Panc1 (cell line): ENCODE measurements at regions not wholly inside any gene's neighbourhood (a gene's known extent, or its start where the extent isn't known, plus 50 kb on each side); places are given as distances from the start of the nearest gene placed in this dataset.

Source experiments
- ATAC-seq: fragments of 200-7000 bp; cut with Tn5 transposase; 2 replicates; pipeline ENCODE4 v1.9.1; 2020; ENCODE audit warnings: mild to moderate bottlenecking, moderate library complexity
- BruUV-seq: library from RNA; stranded (reverse); fragments of 400-500 nt; replicated peaks from 2 replicates; lab custom pipeline; 2021; lab: Mats Ljungman, UMichigan
- CTCF ChIA-PET: fragments of 300-600 bp; sonication (Branson Sonifier 250); formaldehyde crosslinking; loops from one replicate; lab custom pipeline; 2022; ENCODE audit warnings: antibody characterized with exemption; lab: Charles Lee
- POLR2A ChIA-PET: fragments of 300-600 bp; sonication (Branson Sonifier 250); formaldehyde crosslinking; loops from one replicate; lab custom pipeline; 2022; ENCODE audit warnings: antibody characterized with exemption; lab: Charles Lee
- DNase-seq: peaks from one replicate; pipeline ENCODE4 v3.0.0-alpha.2; 2010; ENCODE audit warnings: low read depth, low spot score
- H3K27ac ChIP-seq: 2 replicates; pipeline ENCODE4 v1.5.1; 2011; ENCODE audit warnings: mild to moderate bottlenecking, low read length, inconsistent platforms
- H3K27me3 ChIP-seq: fragments of 200-500 bp; sonication (Bioruptor generic); 2 replicates; pipeline ENCODE4 v1.6.0; 2014; ENCODE audit warnings: low read length, inconsistent platforms; ENCODE audit not compliant: control insufficient read depth, insufficient read depth
- H3K36me3 ChIP-seq: fragments of 200-500 bp; sonication (Bioruptor generic); 2 replicates; pipeline ENCODE4 v1.5.1; 2014; ENCODE audit warnings: inconsistent platforms, mild to moderate bottlenecking, low read length, moderate library complexity; ENCODE audit not compliant: control insufficient read depth, insufficient read depth
- H3K4me1 ChIP-seq: 2 replicates; pipeline ENCODE4 v1.5.1; 2011; ENCODE audit warnings: inconsistent platforms, mild to moderate bottlenecking, low read length, moderate library complexity; ENCODE audit not compliant: control insufficient read depth, insufficient read depth
- H3K4me3 ChIP-seq, 2 experiments: 2 replicates each; pipeline ENCODE4 v1.5.1; 2011 to 2012; ENCODE audit warnings: low read depth in 2 of 2, low read length in 2 of 2, mild to moderate bottlenecking in 2 of 2, inconsistent platforms in 1 of 2, moderate library complexity in 1 of 2
- H3K9me3 ChIP-seq: fragments of 200-500 bp; sonication (Bioruptor generic); 2 replicates; pipeline ENCODE4 v1.5.1; 2014; ENCODE audit warnings: low read depth, mild to moderate bottlenecking, inconsistent platforms, low read length, moderate library complexity; ENCODE audit not compliant: control insufficient read depth, insufficient read depth
- POLR2AphosphoS5 ChIP-seq: IDR thresholded peaks from 2 replicates; pipeline ENCODE4 v1.6.1; 2012; ENCODE audit warnings: mild to moderate bottlenecking, low read depth, low read length, moderate library complexity
- REST ChIP-seq, 2 experiments: IDR thresholded peaks; 2 replicates each; pipeline ENCODE4 v1.6.1; 2011 to 2012; ENCODE audit warnings: low read depth in 2 of 2, control low read depth in 1 of 2, low read length in 1 of 2, mild to moderate bottlenecking in 1 of 2, moderate library complexity in 1 of 2; ENCODE audit not compliant: insufficient read depth in 1 of 2
- SIN3A ChIP-seq: IDR thresholded peaks from 2 replicates; pipeline ENCODE4 v1.6.1; 2012; ENCODE audit warnings: low read depth, mild to moderate bottlenecking, low read length, moderate library complexity, borderline replicate concordance; ENCODE audit not compliant: insufficient read depth
- TCF7L2 ChIP-seq: IDR thresholded peaks from 2 replicates; pipeline ENCODE4 v1.6.1; 2011; ENCODE audit warnings: mild to moderate bottlenecking, low read depth, low read length, inconsistent platforms
- in situ Hi-C: cut with HindIII; loops from 2 replicates; pipeline ENCODE4 v1.10.0; 2016; ENCODE audit warnings: low sequenced_read_pairs, low pct_unique_long_range_greater_than_20kb
- intact Hi-C: fragments of 100-400 bp; cut with micrococcal nuclease; formaldehyde crosslinking; loops from one replicate; pipeline ENCODE4 v1.10.0; 2022; ENCODE audit not compliant: unreplicated experiment
- TF ChIP-seq, protein P1 (sequence below): fragments of 450-650 bp; IDR thresholded peaks from 2 replicates; pipeline ENCODE4 v1.5.1; 2017; ENCODE audit warnings: mild to moderate bottlenecking

GRCh38 chr2:8212239-8212638, 469.6 kb upstream of the ID2 start:
- intact Hi-C loops (no loop called here), in situ Hi-C loops (no loop called here)
- CTCF ChIA-PET: no interaction called here
- no peak overlapping the region for H3K4me3 ChIP-seq
- H3K27ac ChIP-seq: no peak overlapping the region
- no peaks in the 10 kb centered on the region; the same call in 1 of the 2 replicates for H3K27me3 ChIP-seq
- POLR2A ChIA-PET: no interaction called here
- H3K9me3 ChIP-seq: peaks cover 10% of the 10 kb centered on the region; the same call in 1 of the 2 replicates
- DNase-seq: no peak
- no peaks in the 10 kb centered on the region for H3K4me1 ChIP-seq
- TF ChIP-seq TCF7L2 (no peak), REST (IDR thresholded peaks at IDR 0.05; ENCODE audit: insufficient read depth in 1 of 2, low read depth in 2 of 2, low read length in 1 of 2) (no peak), SIN3A (no peak), POLR2AphosphoS5 (no peak)
- TF ChIP-seq, protein P1, sequence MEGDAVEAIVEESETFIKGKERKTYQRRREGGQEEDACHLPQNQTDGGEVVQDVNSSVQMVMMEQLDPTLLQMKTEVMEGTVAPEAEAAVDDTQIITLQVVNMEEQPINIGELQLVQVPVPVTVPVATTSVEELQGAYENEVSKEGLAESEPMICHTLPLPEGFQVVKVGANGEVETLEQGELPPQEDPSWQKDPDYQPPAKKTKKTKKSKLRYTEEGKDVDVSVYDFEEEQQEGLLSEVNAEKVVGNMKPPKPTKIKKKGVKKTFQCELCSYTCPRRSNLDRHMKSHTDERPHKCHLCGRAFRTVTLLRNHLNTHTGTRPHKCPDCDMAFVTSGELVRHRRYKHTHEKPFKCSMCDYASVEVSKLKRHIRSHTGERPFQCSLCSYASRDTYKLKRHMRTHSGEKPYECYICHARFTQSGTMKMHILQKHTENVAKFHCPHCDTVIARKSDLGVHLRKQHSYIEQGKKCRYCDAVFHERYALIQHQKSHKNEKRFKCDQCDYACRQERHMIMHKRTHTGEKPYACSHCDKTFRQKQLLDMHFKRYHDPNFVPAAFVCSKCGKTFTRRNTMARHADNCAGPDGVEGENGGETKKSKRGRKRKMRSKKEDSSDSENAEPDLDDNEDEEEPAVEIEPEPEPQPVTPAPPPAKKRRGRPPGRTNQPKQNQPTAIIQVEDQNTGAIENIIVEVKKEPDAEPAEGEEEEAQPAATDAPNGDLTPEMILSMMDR: no peak
- no peaks in the 10 kb centered on the region for H3K36me3 ChIP-seq
- no peak for ATAC-seq
- no TSS peak for BruUV-seq

DNA sequence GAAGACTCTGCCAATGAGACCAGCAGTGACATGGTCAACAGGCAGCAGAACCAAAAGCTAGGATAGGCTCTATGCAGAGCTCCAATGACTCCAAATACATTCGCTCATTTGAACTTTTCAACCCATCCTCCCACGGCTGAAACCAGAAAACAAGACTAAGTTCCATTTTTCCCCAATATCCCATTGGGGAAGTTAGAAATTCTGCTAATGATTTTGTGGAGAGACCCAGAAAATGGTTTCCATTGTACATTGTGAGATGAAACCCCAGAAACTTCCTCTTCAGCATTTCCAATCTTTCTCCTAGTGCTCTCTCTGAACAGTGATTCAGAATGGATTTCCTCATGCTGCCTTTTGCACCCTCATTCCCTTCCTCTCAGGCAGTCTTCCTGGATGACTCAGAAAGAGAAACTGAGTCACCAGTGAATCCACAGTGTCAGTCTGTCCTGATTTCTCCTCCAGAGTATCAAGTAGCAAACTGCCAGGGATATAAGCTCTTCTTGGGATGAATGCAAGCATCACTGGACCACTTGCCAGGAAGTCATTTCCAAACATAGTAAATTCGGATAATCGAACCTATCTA, 467.7 kb upstream of the ID2 start:
- intact Hi-C loops (no loop called here), in situ Hi-C loops (no loop called here)
- ATAC-seq (no peak), DNase-seq (no peak)
- Histone ChIP-seq H3K4me1 (no peaks in the 10 kb centered on the region), H3K27ac (no peak overlapping the region), H3K27me3 (no peaks in the 10 kb centered on the region; the same call in 1 of the 2 replicates), H3K9me3 (no peaks in the 10 kb centered on the region), H3K4me3 (no peak overlapping the region), H3K36me3 (no peaks in the 10 kb centered on the region)
- no TSS peak for BruUV-seq
- TF ChIP-seq REST (IDR thresholded peaks at IDR 0.05; ENCODE audit: insufficient read depth in 1 of 2, low read depth in 2 of 2, low read length in 1 of 2) (no peak), POLR2AphosphoS5 (no peak), TCF7L2 (no peak), SIN3A (no peak)
- TF ChIP-seq, protein P1: no peak
- ChIA-PET POLR2A (no interaction called here), CTCF (no interaction called here)
